Peyer's patch (tissue), 4 donors: ENCODE measurements at regions not wholly inside any gene's neighbourhood (a gene's known extent, or its start where the extent isn't known, plus 50 kb on each side); places are given as distances from the start of the nearest gene placed in this dataset.

Source experiments
- CTCF ChIP-seq, 6 experiments: fragments of 450-650 bp in 4 of 6; fragments of 200-600 bp in 2 of 6; sonication (generic) in 1 of 6; IDR thresholded peaks; one replicate each; pipeline ENCODE4 v1.5.1; 2017 to 2019; ENCODE audit warnings: antibody characterized with exemption in 6 of 6, mild to moderate bottlenecking in 3 of 6, moderate library complexity in 1 of 6
- POLR2A ChIP-seq, 2 donors: fragments of 450-650 bp; IDR thresholded peaks; one replicate each; pipeline ENCODE4 v1.5.1; 2017; ENCODE audit warnings: antibody characterized with exemption in 2 of 2, mild to moderate bottlenecking in 2 of 2, moderate library complexity in 2 of 2

DNA sequence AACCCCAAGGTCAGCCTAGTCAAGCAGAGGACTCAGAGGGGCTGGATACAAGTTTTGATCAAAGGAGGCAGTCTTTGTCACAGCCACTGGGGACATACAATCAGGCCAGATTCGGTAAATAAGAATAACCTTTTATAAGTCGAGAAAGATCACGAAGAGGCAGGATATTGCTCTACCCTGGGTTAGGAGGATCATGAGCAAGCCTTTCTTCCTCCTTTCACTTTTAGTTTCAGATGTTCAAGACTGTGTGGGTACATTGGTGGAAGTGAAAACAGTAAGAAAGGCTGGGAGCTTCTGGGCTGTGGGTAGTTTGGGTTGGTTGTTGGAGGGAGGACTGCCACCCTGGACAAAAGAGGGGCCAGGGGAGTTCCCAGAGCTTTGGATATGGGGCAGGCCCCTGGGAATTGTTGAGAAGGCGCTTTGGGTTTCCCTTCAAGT, 127.7 kb downstream of the SNAPC1 start:
- TF ChIP-seq CTCF (IDR thresholded peaks at IDR 0.05) (peak in 1 of 6 experiments; percentile 11), POLR2A (IDR thresholded peaks at IDR 0.05) (no peak)
